22Rv1 (cell line): ENCODE measurements at regions not wholly inside any gene's neighbourhood (a gene's known extent, or its start where the extent isn't known, plus 50 kb on each side); places are given as distances from the start of the nearest gene placed in this dataset.

ENCODE experiments used
- CTCF ChIP-seq: fragments of 450-650 bp; IDR thresholded peaks from 2 replicates; pipeline ENCODE4 v1.5.1; 2017; ENCODE audit warnings: mild to moderate bottlenecking
- ZFX ChIP-seq: fragments of 450-650 bp; IDR thresholded peaks from 2 replicates; pipeline ENCODE4 v1.6.1; 2017; ENCODE audit warnings: antibody characterized with exemption, borderline replicate concordance

GRCh38 chr13:33636243-33636642 lies 181.7 kb upstream of the RFC3 start:
- no peak for TF ChIP-seq CTCF
- TF ChIP-seq ZFX, result no peak
